ENCODE measurements at regions not wholly inside any gene's neighbourhood (a gene's known extent, or its start where the extent isn't known, plus 50 kb on each side); places are given as distances from the start of the nearest gene placed in this dataset.

DNA sequence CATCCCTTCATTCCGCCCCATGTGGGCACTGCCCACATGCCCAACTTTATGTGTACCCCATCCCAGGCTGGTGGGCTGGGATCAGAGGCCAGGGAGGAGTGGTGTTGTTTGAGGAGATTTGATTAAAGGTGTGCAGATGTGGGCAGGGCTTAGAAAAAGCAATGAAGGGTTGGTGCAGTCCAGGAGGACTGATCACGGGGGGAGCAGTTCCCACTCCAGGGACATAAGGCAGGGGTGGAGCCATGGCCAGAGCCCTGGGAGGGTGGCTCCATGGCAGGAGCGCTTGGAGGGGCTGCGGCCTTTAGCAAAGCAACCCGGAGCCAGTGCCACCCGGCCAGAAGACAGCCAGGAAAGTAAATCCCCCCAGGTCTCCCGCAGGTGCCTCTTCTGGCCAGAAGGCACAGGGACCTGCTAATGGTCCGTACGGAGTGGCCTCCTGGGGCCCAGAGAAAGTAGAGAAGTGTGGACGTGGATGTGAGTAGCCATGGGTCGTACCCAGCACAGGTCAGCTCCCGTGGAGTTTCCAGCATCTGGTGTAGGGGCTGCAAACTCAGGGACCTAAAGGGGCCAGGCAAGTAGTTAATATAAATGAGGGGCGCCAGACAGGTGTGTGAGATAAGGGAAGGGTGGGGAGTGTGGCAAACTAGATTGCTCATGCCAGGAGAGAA, 62.1 kb upstream of the APCDD1L start:
- Histone ChIP-seq H4K8ac (ENCODE audit: low read depth in 2 of 2, low read length in 2 of 2) (no peak overlapping the region), H2AFZ (replicated peaks; ENCODE audit: low read length, poor library complexity) (no peak overlapping the region), H4K91ac (ENCODE audit: insufficient read depth, low read depth, low read length) (no peak overlapping the region), H3K56ac (ENCODE audit: extremely low read depth, insufficient read depth, low read length) (no peak overlapping the region), H2AK9ac (replicated peaks; ENCODE audit: low read depth, low read length, poor library complexity) (no peak overlapping the region), H3K27me3 (ENCODE audit: control insufficient read depth, insufficient read depth, low read length) (peaks cover 4% of the 10 kb centered on the region; the same call in 1 of the 2 replicates), H3K27ac (ENCODE audit: insufficient read depth, low read length) (no peak overlapping the region), H4K20me1 (ENCODE audit: insufficient read depth, low read length) (no peaks in the 10 kb centered on the region), H2AK5ac (ENCODE audit: low read depth, low read length) (no peak overlapping the region), H3K14ac (replicated peaks; ENCODE audit: low read depth, low read length) (no peak overlapping the region), H3K9me1 (ENCODE audit: insufficient read depth, low read length) (0 out of 2 replicates have a peak, but pooled peaks cover 7% of the 10 kb centered on the region), H3K79me1 (ENCODE audit: low read depth in 1 of 2, low read length in 2 of 2) (no peaks in the 10 kb centered on the region), H2BK5ac (ENCODE audit: low read depth, low read length, poor library complexity, severe bottlenecking) (no peak overlapping the region), H3K9me3 (ENCODE audit: control insufficient read depth, insufficient read depth, low read length) (no peaks in the 10 kb centered on the region), H2BK15ac (ENCODE audit: low read depth, low read length) (no peak overlapping the region), H3K36me3 (ENCODE audit: control insufficient read depth, insufficient read depth, low read length) (no peaks in the 10 kb centered on the region), H3K4me3 (ENCODE audit: insufficient read depth, low read depth, low read length) (no peak overlapping the region), H3K18ac (ENCODE audit: low read depth, low read length) (no peak overlapping the region), H2BK20ac (ENCODE audit: low read depth, low read length) (no peak overlapping the region), H3K4me2 (ENCODE audit: low read depth, low read length) (no peak overlapping the region), H4K5ac (ENCODE audit: low read depth, low read length) (no peak overlapping the region), H2BK120ac (ENCODE audit: low read depth, low read length) (no peak overlapping the region), H3K9ac (ENCODE audit: low read depth, low read length) (no peak overlapping the region), H3K4ac (ENCODE audit: low read depth, low read length) (no peak overlapping the region), H3K4me1 (ENCODE audit: control insufficient read depth, insufficient read depth, low read length) (peaks cover 3% of the 10 kb centered on the region), H3K23ac (ENCODE audit: low read depth, low read length) (no peak overlapping the region)
- in situ Hi-C loops (cut with MboI; ENCODE audit: low sequenced_read_pairs) (no loop called here), dilution Hi-C loops (cut with HindIII; ENCODE audit: low sequenced_read_pairs, unreplicated experiment) (no loop called here), intact Hi-C loops (cut with micrococcal nuclease) (no loop called here)
- DNase-seq = no peak
- TF ChIP-seq, protein P1, sequence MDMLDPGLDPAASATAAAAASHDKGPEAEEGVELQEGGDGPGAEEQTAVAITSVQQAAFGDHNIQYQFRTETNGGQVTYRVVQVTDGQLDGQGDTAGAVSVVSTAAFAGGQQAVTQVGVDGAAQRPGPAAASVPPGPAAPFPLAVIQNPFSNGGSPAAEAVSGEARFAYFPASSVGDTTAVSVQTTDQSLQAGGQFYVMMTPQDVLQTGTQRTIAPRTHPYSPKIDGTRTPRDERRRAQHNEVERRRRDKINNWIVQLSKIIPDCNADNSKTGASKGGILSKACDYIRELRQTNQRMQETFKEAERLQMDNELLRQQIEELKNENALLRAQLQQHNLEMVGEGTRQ (IDR thresholded peaks at IDR 0.05; ENCODE audit: low read depth, low read length) = no peak
- no peak for TF ChIP-seq CEBPB (IDR thresholded peaks at IDR 0.05; ENCODE audit: low read depth, low read length)
- TF ChIP-seq BHLHE40 (IDR thresholded peaks at IDR 0.05; ENCODE audit: low read depth, low read length) = no peak
- TF ChIP-seq CHD1 (IDR thresholded peaks at IDR 0.05; ENCODE audit: low read depth, low read length) = no peak
- no peak for TF ChIP-seq SMC3 (IDR thresholded peaks at IDR 0.05; ENCODE audit: low read depth, low read length)
- no peak for TF ChIP-seq RAD21 (IDR thresholded peaks at IDR 0.05; ENCODE audit: low read length)
- TF ChIP-seq RFX5 (IDR thresholded peaks at IDR 0.05; ENCODE audit: low read depth, low read length) = no peak
- TF ChIP-seq FOS (IDR thresholded peaks at IDR 0.05; ENCODE audit: low read depth, low read length) = no peak
- TF ChIP-seq MXI1 (IDR thresholded peaks at IDR 0.05; ENCODE audit: borderline replicate concordance, low read depth, low read length) = no peak
- TF ChIP-seq NFE2L2 (IDR thresholded peaks at IDR 0.05; ENCODE audit: low read depth, low read length) = no peak
- TF ChIP-seq RCOR1 (IDR thresholded peaks at IDR 0.05; ENCODE audit: insufficient replicate concordance, low read length) = no peak
- no peak for TF ChIP-seq POLR2A (IDR thresholded peaks at IDR 0.05; ENCODE audit: low read depth, low read length)
- no peak for TF ChIP-seq MAZ (IDR thresholded peaks at IDR 0.05; ENCODE audit: borderline replicate concordance, low read depth, low read length)
- TF ChIP-seq, protein P2, sequence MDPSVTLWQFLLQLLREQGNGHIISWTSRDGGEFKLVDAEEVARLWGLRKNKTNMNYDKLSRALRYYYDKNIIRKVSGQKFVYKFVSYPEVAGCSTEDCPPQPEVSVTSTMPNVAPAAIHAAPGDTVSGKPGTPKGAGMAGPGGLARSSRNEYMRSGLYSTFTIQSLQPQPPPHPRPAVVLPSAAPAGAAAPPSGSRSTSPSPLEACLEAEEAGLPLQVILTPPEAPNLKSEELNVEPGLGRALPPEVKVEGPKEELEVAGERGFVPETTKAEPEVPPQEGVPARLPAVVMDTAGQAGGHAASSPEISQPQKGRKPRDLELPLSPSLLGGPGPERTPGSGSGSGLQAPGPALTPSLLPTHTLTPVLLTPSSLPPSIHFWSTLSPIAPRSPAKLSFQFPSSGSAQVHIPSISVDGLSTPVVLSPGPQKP (IDR thresholded peaks at IDR 0.05; ENCODE audit: borderline replicate concordance, low read depth, low read length) = no peak
- TF ChIP-seq, protein P3, sequence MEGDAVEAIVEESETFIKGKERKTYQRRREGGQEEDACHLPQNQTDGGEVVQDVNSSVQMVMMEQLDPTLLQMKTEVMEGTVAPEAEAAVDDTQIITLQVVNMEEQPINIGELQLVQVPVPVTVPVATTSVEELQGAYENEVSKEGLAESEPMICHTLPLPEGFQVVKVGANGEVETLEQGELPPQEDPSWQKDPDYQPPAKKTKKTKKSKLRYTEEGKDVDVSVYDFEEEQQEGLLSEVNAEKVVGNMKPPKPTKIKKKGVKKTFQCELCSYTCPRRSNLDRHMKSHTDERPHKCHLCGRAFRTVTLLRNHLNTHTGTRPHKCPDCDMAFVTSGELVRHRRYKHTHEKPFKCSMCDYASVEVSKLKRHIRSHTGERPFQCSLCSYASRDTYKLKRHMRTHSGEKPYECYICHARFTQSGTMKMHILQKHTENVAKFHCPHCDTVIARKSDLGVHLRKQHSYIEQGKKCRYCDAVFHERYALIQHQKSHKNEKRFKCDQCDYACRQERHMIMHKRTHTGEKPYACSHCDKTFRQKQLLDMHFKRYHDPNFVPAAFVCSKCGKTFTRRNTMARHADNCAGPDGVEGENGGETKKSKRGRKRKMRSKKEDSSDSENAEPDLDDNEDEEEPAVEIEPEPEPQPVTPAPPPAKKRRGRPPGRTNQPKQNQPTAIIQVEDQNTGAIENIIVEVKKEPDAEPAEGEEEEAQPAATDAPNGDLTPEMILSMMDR (conservative IDR thresholded peaks at IDR 0.05; ENCODE audit: low read depth, low read length) = no peak
- TF ChIP-seq MAFK (IDR thresholded peaks at IDR 0.05; ENCODE audit: low read depth, low read length) = no peak
- 97% methylated on average over 7 of the region's 13 CpGs; no CpG with 5 or more reads in 1 of the 2 experiments for WGBS, 2 experiments (ENCODE audit: extremely low coverage in 2 of 2, insufficient read length in 1 of 2)
- ChIA-PET POLR2A (ENCODE audit: unreplicated experiment) (no interaction called here), CTCF (no interaction called here)
- BruUV-seq (replicated peaks) = no TSS peak
- no peak for ATAC-seq (ENCODE audit: low read depth)

Measured in IMR-90 (cell line).